ENCODE measurements at regions not wholly inside any gene's neighbourhood (a gene's known extent, or its start where the extent isn't known, plus 50 kb on each side); places are given as distances from the start of the nearest gene placed in this dataset.

GRCh38 chr3:181384970-181385369, 326.8 kb upstream of the SOX2 start:
- TF ChIP-seq, protein P1, sequence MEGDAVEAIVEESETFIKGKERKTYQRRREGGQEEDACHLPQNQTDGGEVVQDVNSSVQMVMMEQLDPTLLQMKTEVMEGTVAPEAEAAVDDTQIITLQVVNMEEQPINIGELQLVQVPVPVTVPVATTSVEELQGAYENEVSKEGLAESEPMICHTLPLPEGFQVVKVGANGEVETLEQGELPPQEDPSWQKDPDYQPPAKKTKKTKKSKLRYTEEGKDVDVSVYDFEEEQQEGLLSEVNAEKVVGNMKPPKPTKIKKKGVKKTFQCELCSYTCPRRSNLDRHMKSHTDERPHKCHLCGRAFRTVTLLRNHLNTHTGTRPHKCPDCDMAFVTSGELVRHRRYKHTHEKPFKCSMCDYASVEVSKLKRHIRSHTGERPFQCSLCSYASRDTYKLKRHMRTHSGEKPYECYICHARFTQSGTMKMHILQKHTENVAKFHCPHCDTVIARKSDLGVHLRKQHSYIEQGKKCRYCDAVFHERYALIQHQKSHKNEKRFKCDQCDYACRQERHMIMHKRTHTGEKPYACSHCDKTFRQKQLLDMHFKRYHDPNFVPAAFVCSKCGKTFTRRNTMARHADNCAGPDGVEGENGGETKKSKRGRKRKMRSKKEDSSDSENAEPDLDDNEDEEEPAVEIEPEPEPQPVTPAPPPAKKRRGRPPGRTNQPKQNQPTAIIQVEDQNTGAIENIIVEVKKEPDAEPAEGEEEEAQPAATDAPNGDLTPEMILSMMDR (IDR thresholded peaks at IDR 0.05; ENCODE audit: low read depth, low read length): no peak
- no peak for TF ChIP-seq EZH2phosphoT487 (IDR thresholded peaks at IDR 0.05; ENCODE audit: low read depth)

Measured in OCI-LY3 (cell line).